ENCODE measurements at regions not wholly inside any gene's neighbourhood (a gene's known extent, or its start where the extent isn't known, plus 50 kb on each side); places are given as distances from the start of the nearest gene placed in this dataset.

DNA sequence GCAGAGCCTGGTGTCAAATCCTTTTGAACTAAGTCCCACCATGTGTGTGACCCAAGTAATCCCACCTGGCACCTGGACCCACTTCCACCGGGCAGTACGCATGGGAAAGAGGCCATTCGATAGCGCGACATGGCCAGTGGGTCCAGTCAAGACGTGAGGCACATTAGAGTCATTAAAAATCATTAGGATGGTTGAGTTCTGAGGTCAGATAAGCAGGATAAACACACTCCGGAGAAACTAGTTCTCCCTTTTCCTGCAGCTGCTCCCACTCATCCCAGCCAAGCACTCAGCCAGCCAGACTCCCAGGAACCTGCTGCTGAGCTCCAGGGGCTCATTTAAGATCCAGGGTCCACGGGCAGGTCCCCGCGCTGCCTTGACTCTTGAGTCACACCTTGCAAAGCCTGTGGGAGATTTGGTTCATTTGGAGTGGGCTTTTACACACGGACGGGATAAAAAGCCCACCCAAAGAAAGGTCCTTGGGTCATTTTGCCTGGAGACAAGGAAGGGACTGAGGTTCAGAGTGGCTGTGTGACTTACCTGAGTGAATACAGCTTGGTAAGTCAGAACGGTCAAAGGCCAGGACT, 313.9 kb downstream of the BCL11B start:
- DNase-seq: no peak

DNA sequence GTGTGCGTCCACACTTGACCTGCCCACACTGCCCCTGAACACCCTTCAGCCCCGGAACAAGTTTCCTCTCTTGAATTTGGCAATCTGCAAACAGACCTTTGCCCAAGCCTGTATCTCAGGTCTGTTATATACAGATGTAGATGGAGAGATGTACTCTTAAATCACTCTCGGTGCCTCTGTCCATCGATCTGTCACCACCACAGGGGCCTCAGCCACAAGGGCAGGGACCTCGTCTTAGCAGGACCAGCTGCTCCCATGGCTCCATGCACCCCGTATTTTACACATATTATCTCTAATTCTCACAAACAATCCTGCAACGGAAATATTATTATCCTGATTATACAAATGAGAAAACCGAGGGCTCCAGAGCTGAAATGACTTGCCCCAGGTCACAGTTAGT, 313.4 kb downstream of the BCL11B start:
- no peak for DNase-seq

DNA sequence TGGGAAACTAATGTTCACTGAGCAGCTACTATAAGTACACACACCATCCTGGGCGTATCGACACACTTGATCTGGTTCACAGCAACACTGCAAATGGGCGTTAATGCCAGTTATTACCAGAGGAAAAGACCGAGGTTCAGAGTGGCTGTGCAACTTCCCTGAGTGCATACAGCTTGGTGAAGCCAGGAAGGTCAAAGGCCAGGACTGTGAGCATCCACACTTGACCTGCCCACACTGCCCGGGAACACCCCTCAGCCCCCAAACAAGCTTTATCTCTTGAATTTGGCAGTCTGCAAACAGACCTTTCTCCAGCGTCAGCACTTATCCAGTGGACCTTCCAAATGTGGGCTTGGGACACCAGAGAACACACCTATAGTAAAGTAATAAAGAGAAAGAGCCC, 312.6 kb downstream of the BCL11B start:
- DNase-seq: no peak

DNA sequence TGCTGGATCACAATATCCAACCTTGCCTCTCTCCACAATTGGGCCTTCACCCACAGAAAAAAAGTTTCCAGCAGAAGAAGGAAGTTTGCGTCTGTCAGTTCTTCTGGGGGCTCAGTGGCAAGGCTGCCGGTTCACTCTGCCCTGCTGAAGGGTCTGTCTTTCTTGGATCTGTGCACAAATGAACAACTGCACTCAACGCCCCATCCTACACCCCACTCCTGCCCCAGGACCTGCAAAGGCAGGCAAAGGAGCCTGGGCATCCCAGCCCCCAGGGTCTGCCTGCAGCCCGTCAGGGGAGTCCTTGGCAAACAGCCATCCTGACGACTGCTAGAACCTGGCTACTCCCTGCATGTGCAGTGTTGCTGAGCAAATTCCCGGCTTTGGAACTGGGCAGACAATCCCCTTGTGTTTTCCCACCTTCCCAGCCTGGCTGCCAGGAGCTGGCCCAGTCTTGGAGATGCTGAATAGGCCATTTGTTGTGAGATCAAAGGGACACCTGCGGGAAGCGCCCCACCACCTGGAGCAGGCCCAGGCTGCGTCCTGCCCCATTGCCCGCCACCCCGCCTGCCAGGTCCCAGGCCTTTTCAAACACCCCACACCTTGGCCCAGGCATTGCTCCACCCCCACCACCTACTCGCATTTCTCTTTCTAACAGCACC, 311.9 kb downstream of the BCL11B start:
- DNase-seq: no peak

DNA sequence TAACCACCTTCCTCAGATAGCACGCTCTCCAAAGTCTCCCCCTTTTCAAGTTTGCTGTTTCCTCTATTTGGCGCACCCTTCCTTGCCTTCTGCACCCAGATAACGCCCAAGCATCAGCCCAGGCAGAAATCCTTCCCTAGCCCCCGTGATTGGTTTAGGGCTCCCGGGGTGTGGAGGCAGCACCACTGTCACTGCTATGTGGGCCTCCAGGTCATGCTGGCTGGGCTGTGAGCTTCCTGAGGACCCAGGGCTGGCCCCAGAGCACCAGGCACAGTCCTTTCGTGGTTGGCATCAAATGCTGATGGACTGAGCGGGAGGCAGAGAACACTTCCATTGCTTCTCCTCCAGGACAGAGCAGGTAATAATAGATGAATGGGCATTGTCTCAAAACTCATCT, 311.4 kb downstream of the BCL11B start:
- DNase-seq: no peak

DNA sequence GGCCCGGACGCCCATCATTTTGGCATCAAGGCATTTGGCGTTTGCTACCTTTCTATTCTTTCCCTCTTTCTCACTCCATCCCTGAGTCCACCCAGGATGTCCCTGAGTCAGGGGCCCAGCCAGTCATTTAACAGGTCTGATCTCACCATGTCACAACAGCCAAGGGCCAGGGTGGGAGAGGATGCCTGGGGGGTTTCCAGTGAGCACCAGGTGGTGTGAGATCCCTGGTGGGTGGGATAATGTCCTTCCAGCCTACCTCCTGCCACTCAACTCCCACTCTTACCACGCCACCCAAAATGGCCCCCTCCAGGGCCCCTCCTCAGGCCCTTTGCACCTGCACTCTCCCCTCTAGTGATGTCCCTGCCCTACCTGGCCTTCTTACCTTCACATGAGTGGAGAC, 310.8 kb downstream of the BCL11B start:
- no peak for DNase-seq

DNA sequence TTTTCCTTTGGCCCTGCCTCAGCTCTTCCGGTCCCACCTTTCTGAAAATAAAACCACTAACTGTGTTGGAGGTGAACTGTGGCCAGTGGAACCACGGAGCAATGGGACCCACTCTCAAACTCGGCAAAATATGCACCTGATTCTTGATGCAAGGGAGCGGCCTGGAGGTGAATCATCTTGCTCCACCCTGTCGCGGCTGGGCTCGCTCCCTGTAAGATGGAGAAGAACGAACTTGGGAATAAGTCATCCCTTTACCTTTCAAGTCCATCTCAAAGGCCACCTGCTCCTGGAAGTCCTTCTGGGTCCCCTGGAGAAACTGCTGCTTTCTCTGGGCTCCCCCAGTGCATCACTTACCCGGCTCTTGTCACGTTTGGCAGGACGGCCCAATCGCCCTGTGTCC, 309.9 kb downstream of the BCL11B start:
- no peak for DNase-seq

DNA sequence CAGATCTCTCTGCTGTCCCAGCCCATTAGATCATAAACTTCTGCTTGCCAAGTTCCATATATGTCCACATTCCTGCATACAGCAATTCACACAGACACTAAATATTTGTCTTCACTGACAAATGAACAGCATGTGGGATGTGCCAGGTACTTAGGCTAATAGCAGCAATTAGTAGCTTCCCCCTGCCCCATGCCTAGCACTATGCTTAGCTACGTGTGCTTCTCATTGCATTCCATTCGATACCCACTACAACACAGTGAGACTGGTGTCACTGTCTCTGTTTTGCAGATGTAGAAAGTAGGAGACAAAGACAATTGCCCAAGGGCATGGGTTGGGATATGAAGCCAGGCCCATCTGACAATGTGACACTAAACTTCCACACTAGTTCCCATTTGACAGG, 308.4 kb downstream of the BCL11B start:
- DNase-seq: no peak

DNA sequence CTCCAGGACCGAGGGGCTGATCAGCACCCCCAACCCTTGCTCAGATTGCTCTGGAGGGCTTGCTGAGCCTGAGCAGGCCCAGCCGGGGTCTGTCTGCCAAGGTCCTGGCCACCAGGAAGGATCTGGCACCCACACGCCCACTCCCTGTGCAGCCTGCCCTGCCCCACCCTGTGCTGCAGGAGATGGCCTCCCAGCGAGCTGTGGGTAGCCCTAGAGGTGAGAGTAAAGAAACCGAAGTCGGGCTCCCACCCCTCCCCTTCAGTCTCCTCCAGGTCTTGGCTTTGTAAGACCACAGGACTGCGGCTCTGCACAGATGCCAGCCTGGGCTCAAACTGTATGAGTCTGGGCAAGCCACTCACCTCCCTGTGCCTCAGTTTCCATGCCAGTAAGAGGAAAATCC, 307.8 kb downstream of the BCL11B start:
- no peak for DNase-seq

DNA sequence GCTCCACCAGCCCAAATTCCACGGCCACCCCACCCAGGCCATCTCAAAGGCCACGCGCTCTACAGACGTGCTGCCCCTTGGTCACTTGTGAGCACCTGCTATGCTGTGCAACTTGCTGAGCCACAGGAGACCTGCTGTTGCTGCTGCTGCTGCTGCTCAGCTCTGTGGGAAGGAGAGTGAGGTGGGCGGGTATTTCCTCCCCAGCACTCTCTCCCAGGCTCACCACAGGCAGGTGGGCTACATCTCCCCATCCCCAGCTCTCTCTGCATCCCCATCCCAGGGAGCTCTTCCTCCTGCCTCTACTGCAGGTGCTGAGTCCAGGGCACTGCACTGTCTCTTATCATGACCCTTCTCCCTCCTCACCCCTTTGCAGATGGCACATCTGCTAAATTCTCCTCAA, 306.9 kb downstream of the BCL11B start:
- DNase-seq: no peak

DNA sequence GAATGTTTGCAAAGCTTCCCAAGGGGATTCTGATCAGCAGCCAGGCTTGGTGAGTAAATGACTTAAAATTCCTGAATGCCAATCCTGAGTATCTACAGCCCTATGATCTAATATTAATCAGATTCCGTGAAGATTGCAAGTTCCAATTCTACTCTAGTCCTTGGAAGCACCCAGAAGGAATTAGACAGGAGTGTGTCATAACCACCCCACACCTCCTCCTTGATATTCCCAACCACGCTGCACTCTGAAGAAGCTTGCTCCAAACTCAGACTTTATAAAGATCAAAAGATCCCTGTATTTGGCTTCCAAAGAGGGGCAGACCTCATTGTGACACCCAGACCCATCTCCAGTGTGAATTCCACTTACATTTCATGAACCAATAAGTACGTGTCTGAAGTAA, 306.0 kb downstream of the BCL11B start:
- no peak for DNase-seq

DNA sequence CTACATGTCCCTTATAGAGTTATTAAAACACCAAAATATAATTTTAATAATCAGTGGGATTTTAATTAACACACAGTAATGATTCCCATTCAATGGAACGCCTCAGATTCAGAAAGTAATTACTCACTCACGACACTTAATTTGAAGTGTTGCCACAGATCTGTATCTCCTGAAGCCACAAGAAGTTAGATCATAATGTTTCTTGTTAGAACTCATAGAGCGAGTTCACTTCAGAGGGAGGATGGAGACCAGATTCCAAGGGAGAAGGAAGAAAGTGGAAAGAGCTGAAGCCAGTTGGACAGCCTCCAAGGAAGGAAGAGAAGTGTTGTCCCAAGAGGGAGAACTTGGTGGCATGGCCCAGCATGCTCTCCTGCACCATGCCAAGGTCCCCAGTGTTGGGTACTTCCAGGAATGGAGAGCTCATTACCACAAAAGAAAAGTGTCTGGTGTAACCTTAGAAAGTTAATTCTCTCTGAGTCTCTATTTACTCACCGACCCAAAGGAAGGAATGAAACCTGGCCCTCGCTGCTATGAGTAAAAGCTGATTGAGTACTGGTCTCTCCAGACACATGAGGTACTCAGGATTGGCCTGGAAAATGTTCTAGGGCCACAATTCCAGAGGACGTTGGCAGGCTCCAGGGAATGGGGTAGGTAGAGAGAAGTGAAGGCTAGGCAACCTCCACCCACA, 305.4 kb downstream of the BCL11B start:
- DNase-seq: no peak

DNA sequence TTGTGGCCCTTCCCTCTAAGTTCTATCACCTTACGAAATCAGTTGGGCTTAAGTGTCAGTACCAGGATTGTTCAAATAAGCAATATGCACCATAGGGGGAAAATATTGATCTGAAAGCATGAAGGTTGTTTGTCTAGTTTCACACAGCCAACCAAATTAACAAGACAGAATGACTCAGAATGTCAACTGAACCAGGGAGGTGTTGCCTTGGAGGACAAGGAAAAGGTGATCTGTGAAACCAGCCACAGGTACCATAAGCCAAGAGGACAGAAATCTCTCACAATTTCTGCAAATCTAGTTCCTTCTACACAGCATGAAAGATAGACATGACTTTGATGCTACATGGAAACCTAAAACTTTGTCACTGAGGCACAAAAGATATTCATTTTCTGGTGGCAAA, 297.9 kb downstream of the BCL11B start:
- DNase-seq: no peak

DNA sequence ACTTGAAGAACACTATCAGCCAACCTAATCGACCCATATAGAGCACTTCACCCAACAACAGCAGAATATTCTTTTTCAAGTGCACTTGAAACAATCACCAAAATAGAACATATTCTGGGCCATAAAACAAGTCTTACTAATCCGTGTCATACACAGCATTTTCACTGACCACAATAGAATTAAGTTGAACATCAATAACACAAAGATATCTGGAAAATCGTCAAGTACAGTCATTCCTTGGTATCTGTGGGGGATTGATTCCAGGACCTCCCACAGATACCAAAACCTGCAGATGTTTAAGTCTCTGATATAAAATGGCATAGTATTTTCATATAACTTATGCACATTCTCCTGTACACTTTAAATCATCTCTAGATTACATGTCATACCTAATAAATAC, 295.7 kb downstream of the BCL11B start:
- no peak for DNase-seq

DNA sequence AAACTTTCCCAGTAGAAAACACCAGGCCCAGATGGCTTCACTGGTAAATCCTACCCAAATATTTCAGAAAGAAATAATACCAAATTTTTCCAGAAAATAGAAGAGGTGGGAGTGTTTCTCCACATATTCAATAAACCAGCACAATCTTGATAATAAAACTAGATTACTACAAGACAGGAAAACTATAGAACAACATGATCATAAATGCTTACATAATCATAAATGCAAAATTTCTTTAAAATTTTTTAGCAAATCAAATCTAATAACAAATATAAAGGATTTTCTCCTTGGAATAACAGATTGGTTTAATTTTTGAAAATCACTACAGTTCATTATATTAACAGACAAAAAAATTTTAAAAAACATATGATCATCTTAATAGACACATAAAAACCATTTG, 294.5 kb downstream of the BCL11B start:
- DNase-seq: no peak

DNA sequence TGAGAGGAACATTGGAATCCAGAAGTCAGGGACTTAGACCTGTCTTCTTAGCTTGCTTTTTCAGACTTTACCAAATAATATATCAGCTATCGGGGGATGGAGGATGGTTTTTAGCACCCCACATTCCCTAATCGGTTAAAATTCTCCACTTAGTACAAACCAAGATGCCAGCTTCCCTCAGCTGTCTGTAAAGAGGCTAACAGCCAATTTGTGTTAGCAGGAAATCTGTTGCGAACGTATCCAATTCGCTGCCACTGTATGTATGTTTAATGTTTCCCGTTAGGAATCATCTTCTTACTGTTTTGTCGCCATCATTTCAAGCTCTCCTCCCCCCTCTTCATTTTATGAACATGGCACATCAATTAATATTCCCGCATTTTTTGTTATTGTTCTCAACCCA, 289.0 kb downstream of the BCL11B start:
- DNase-seq: no peak

DNA sequence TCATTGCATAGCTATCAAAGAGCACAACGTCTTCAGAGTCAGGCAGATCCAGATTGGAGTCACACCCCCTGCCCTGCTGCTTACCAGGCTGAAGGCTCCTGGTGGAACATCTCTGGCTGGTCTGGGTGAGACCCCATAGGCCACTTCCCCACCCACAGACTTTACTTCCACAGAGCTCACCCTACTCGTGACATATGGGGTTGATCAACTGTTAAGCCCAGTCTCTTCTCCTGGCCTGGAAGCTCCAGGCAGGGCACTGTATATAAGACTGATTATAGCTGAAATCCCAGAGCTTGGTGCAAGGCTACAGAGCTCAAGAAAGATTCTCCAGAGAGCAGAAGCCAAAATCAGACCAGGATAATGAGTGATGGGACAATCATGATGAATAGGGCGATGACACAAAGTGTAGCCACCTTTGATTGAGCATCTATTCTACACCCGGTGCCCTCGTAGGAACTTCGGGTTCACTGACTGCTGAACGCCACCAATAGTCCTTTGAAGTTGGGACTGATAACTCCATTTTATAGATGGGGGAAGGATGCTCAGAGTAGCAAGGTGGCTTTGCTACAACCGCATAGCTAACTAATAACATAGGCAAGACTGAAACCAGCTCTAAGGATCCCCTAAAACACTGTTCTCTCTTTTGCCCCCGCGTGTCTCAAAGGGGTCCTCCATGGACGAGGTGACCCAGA, 287.8 kb downstream of the BCL11B start:
- no peak for DNase-seq

DNA sequence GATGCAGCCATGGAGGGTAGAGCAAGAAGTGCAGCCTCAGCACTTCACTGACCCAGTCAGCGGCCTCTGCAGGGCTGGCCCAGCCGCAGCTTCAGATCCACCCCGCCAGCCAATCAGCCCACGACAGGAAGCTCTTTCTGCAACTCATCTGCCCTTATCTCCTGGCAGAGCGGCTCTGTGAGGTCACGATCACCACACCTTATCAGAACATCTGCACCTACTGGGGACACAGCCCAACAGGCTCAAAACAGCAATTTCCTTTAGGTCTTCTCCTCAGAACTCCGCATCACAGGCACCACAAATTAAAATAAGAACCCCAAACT, 287.3 kb downstream of the BCL11B start:
- peak; percentile 74 for DNase-seq

DNA sequence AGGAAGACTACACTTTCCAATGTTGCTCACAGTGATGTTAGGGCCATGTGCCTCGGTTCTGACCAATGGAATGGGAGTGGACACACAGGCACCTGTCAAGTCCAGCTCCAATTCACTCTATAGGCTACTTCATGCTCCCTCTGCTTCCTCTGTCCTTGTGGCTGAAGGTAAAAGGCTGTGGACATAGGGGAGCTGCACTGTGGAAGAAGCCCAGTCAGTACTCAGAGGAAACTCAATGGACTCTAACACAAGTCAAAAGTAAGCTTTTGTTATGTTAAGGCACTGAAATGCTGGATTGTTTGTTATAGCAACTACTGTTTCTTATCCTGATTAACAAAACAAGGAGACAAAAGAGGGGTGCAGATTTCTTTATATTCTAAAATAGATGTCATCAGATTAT, 278.2 kb downstream of the BCL11B start:
- no peak for DNase-seq

DNA sequence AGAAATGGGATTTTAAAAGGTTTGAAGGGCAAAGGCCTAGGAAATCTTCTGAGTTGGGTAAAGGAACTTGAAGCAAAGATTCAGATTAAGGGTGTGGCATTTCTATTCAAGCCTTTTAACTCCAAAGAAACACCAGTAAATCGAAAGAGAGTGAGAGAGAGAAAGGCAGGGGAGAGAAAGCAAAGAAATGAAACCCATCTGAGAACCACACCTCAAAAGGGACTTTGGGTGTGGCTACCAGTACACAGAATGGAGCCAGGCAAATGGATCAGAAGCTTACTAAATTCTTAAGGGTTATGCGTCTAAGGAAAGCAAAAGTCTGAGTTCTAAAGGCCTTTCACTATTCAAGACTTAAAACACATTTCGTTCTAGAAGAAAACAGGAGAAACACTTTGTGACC, 277.4 kb downstream of the BCL11B start:
- DNase-seq: no peak

DNA sequence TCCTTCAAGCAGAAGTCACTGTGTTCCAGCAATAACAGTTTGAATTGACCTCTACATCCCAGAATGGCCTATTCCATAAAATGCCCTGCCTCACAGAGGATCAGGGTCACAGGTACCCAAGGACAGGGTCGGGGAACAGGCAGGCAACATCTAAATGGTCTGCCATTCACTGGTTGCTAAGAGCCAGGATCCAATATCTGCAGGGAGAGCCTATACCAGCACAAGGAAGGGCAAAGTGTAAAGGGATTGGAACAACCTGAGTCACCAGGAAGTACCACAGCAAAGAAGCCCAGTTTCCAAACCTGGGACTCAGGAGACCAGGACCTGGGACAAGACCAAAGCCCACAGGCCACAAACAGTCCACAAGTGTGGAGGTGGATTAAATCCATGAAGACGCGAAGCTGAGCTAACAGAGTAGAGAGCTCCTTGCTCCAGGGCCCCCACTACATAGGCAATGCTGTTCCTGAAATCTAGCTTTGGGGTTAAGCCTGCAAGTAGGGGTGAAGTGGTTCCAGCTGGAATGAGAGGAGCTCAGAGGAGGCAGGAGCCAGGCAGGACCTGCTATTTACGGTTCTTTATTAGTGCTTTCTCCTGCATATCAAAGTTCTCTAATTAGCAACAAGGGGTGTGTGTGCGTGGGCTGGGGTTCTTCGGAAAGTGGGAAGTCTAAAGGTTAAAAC, 274.3 kb downstream of the BCL11B start:
- DNase-seq: no peak

DNA sequence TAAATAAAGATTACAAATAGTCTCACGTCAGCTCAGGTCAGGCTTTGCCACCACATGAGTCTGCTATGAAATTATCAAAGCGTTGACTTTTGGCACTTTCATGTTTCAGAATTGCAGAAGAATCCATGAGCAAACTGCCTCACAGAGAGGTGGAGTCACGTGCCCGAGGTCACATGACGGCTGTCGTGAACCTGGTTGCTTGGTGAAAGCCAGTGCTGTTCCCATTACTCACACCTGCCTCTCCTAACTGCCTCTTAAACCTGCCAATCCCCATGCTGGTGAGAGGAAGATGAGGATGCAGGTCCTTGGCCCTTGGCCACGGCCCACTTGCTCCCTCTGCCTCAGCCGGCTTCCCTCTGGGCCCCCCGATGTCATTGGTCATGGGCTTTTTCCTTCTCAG, 272.7 kb downstream of the BCL11B start:
- no peak for DNase-seq

DNA sequence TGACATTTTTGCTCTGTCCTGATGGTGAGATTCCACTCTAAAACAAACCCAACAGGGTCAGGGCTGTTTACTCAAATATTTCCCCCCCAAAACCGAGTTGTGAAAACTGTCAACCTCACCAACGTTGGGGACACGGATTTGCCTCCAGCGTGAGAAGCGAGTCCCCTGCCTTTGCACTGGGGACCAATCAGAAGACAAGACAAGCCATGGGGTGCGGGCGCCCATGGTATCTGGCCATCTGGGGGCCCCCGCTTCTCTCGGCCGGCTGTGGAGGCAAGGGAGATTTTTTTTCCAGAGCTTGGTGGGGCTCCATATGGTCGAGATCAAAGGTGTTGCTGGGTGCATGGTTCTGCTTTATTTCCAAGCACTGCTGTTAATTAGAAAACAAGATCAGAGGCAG, 272.1 kb downstream of the BCL11B start:
- DNase-seq: no peak

DNA sequence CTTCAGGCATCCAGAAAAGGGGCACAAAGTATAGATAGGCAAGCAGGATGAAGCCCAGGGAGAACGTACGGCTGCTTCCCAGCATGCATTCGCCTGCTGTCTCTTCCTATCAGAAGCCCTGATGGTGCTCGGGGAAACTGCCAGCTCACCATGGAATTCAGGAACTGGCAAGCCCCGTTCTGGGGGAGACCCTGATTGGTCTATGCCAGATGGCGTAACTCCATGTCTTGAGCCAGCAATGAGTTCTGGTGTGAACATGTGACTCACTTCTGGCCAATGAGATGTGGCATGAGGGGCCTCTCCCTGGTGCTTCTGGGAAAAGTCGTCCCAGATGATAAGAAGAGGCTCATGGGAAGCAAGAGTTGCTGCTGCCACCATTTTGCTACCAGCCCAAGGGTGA, 270.8 kb downstream of the BCL11B start:
- DNase-seq: no peak
